ENCODE measurements at regions not wholly inside any gene's neighbourhood (a gene's known extent, or its start where the extent isn't known, plus 50 kb on each side); places are given as distances from the start of the nearest gene placed in this dataset.

DNA sequence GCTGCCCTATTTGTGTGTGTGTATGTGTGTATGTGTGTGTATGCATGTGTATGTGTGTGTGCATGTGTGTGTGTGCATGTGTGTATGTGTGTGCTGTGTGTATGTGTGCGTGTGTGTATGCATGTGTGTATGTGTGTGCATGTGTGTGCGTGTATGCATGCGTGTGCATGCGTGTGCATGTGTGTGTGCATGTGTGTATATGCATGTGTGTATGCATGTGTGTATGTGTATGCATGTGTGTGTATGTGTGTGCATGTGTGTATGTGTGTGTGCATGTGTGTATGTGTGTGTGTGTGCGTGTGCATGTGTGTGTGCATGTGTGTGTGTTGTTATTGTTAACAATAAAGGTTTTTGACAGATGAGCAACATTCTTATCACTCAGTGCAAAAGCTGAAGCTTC, 110.8 kb upstream of the HES1 start:
- TF ChIP-seq, protein P1, sequence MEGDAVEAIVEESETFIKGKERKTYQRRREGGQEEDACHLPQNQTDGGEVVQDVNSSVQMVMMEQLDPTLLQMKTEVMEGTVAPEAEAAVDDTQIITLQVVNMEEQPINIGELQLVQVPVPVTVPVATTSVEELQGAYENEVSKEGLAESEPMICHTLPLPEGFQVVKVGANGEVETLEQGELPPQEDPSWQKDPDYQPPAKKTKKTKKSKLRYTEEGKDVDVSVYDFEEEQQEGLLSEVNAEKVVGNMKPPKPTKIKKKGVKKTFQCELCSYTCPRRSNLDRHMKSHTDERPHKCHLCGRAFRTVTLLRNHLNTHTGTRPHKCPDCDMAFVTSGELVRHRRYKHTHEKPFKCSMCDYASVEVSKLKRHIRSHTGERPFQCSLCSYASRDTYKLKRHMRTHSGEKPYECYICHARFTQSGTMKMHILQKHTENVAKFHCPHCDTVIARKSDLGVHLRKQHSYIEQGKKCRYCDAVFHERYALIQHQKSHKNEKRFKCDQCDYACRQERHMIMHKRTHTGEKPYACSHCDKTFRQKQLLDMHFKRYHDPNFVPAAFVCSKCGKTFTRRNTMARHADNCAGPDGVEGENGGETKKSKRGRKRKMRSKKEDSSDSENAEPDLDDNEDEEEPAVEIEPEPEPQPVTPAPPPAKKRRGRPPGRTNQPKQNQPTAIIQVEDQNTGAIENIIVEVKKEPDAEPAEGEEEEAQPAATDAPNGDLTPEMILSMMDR (conservative IDR thresholded peaks at IDR 0.05; ENCODE audit: control insufficient read depth, insufficient read depth, low read depth, low read length): no peak
- no peak for DNase-seq (ENCODE audit: low read depth)
- no peak overlapping the region for H3K4me3 ChIP-seq (ENCODE audit: control insufficient read depth, low read depth, low read length)

DNA sequence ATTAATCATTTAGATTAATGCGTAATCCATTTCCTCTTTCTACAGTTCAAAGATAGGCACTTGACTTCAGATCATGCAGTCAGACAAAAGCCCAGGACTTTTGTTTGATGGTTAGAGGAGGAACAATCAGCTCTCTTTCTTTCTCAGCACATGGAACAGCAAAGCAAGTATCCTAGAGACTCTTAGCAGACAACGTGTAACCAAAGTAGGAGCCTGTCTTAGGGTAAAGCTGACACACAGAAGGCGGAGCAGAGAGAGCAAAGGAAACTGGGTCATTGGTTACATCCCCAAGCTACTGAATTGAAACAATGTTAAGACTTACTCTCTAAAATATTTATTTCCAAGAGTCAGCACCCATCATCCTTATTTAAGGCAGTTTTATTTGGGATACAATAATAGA, 110.0 kb upstream of the HES1 start:
- TF ChIP-seq, protein P1 (conservative IDR thresholded peaks at IDR 0.05; ENCODE audit: control insufficient read depth, insufficient read depth, low read depth, low read length): no peak
- H3K4me3 ChIP-seq (ENCODE audit: control insufficient read depth, low read depth, low read length): no peak overlapping the region
- DNase-seq (ENCODE audit: low read depth): no peak

DNA sequence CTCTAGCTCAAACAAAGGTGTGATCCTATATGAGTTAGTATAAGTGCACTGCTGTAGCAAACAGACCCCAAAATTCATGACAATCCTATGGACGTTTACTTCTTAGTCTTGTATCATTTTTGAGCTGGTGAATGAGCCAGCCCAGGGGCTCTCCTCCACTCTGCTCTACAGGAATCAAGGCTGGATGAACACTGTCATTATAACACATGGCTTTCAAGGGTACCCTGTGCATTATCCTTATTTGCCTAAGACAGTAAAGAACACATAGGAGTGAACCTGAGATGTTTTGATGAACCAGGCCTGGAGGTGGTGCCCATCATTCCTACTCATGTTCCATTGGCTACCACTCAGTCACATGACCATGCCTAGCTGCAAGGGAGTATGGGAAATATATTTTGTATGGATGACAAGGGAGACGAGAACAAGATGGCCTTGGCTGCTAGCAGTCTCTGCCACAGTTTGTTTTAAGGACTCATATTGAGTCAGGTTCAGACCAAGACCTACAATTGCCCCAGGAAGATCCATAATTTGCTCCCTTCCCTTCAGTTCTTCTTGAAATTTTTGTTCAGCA, 107.4 kb upstream of the HES1 start:
- no peak for DNase-seq (ENCODE audit: low read depth)
- no peak overlapping the region for H3K4me3 ChIP-seq (ENCODE audit: control insufficient read depth, low read depth, low read length)
- TF ChIP-seq, protein P1 (conservative IDR thresholded peaks at IDR 0.05; ENCODE audit: control insufficient read depth, insufficient read depth, low read depth, low read length): no peak

DNA sequence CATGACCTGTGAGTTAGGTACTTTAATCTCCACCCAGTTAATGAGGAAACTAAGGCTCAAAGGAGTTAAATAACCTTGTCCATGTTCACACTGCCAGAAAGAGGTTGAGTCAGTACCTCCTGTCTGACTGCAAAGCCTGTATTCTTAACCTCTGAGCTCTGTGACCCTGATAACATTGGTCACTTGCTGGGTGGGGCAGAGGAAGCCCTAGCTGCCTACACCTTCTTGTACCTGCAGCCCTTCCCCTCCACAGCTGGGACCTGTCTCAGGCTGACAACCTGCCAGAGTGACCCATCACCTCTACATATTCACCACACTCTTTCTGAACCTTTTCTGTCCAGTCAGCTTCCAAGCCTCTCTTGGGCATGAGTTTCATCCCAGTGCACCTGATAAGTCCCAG, 106.1 kb upstream of the HES1 start:
- DNase-seq (ENCODE audit: low read depth): no peak
- no peak overlapping the region for H3K4me3 ChIP-seq (ENCODE audit: control insufficient read depth, low read depth, low read length)
- TF ChIP-seq, protein P1 (conservative IDR thresholded peaks at IDR 0.05; ENCODE audit: control insufficient read depth, insufficient read depth, low read depth, low read length): no peak

DNA sequence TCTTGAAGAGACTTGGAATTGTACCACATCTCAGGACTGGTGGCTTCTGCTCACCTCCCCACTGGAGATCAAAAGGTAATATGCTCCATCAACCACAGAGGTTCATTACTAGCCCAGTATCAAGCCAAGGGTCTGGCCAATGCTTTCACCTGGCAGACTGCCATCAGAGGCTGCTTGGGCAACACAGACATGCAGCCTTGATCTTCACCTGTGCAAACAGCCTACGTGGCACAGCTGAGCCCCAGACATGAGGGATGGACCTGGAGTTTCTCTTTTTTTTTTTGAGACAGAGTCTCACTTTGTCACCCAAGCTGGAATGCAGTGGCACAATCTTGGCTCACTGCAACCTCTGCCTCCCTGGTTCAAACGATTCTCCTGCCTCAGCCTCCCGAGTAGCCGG, 105.6 kb upstream of the HES1 start:
- H3K4me3 ChIP-seq (ENCODE audit: control insufficient read depth, low read depth, low read length): no peak overlapping the region
- TF ChIP-seq, protein P1 (conservative IDR thresholded peaks at IDR 0.05; ENCODE audit: control insufficient read depth, insufficient read depth, low read depth, low read length): no peak
- no peak for DNase-seq (ENCODE audit: low read depth)

DNA sequence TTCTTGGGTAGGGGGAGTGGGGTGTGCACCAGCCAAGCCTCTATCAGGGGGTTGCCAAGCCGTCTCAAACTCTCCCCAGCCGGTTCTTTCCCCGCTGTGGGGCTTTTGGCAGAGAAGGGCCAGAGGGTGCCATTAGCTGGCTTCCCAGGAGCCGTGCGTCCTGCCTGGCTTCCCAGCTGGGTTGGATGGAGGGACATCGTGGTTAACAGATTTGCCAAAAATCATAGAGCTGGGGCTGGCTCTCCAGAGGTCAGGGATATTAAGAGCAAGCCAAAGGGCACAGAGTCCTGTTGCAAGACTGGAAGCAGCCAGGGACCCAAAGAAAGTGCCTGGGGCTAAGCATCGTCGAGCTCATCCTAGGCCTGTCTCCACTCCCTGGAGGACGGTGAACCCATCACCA, 104.6 kb upstream of the HES1 start:
- no peak for DNase-seq (ENCODE audit: low read depth)
- TF ChIP-seq, protein P1 (conservative IDR thresholded peaks at IDR 0.05; ENCODE audit: control insufficient read depth, insufficient read depth, low read depth, low read length): no peak

More for the DNA sequence above, 104.6 kb upstream of the HES1 start:
- H3K4me3 ChIP-seq (ENCODE audit: control insufficient read depth, low read depth, low read length): no peak overlapping the region

Measured in fibroblast of mammary gland (primary cell).